ENCODE measurements at regions not wholly inside any gene's neighbourhood (a gene's known extent, or its start where the extent isn't known, plus 50 kb on each side); places are given as distances from the start of the nearest gene placed in this dataset.
A peak's percentile ranks its signal among the peaks of the same experiment; 100 is the strongest.
"Not testable (repeated sequence)": the region's sequence is repeated elsewhere in the genome, so short reads cannot be mapped to it uniquely, and the experiment has no call there.

- no peak for DNase-seq
- Histone ChIP-seq H3K27me3 (replicated peaks) (no peaks in the 10 kb centered on the region), H3K36me3 (replicated peaks) (no peaks in the 10 kb centered on the region), H3K4me3 (ENCODE audit: low read depth, low read length) (no peak overlapping the region), H3K27ac (no peak overlapping the region)
- TF ChIP-seq, protein P1, sequence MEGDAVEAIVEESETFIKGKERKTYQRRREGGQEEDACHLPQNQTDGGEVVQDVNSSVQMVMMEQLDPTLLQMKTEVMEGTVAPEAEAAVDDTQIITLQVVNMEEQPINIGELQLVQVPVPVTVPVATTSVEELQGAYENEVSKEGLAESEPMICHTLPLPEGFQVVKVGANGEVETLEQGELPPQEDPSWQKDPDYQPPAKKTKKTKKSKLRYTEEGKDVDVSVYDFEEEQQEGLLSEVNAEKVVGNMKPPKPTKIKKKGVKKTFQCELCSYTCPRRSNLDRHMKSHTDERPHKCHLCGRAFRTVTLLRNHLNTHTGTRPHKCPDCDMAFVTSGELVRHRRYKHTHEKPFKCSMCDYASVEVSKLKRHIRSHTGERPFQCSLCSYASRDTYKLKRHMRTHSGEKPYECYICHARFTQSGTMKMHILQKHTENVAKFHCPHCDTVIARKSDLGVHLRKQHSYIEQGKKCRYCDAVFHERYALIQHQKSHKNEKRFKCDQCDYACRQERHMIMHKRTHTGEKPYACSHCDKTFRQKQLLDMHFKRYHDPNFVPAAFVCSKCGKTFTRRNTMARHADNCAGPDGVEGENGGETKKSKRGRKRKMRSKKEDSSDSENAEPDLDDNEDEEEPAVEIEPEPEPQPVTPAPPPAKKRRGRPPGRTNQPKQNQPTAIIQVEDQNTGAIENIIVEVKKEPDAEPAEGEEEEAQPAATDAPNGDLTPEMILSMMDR (IDR thresholded peaks at IDR 0.05; ENCODE audit: low read depth, low read length, missing control alignments) = no peak
- in situ Hi-C loops (cut with HindIII; ENCODE audit: low pct_ligation_motif_present, low sequenced_read_pairs) = no loop called here
Measured at GRCh38 chr11:97902828-97903227, 1117.9 kb upstream of the CNTN5 start.

DNA sequence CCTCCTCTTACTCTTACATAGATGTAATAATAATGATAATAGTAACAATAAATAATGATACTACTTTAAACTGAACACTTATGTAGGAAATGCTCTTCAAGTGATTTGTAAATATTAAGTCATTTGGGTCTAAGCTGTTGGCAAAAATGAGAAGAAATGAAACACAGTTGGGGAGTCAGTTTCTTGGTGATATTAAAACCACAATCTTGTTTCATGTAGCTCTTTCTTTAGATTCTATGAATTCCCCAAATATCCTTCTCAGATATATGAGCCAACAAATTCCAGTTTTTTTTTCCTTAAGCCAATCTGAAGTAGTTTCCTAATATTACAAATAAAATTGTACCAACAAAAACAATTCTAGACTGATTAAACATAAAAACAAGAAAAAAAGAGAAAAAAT, 1115.6 kb upstream of the CNTN5 start:
- in situ Hi-C loops (cut with HindIII; ENCODE audit: low pct_ligation_motif_present, low sequenced_read_pairs) = no loop called here
- no peak for DNase-seq
- Histone ChIP-seq H3K27me3 (replicated peaks) (no peaks in the 10 kb centered on the region), H3K27ac (no peak overlapping the region), H3K4me3 (ENCODE audit: low read depth, low read length) (no peak overlapping the region), H3K36me3 (replicated peaks) (no peaks in the 10 kb centered on the region)
- TF ChIP-seq, protein P1 (IDR thresholded peaks at IDR 0.05; ENCODE audit: low read depth, low read length, missing control alignments) = no peak

GRCh38 chr11:97905671-97906070, 1115.1 kb upstream of the CNTN5 start:
- TF ChIP-seq, protein P1 (IDR thresholded peaks at IDR 0.05; ENCODE audit: low read depth, low read length, missing control alignments) = no peak
- no peak overlapping the region for H3K4me3 ChIP-seq (ENCODE audit: low read depth, low read length)
- in situ Hi-C loops (cut with HindIII; ENCODE audit: low pct_ligation_motif_present, low sequenced_read_pairs) = no loop called here
- no peak for DNase-seq
- no peaks in the 10 kb centered on the region for H3K36me3 ChIP-seq (replicated peaks)
- H3K27ac ChIP-seq = no peak overlapping the region
- no peaks in the 10 kb centered on the region for H3K27me3 ChIP-seq (replicated peaks)

DNA sequence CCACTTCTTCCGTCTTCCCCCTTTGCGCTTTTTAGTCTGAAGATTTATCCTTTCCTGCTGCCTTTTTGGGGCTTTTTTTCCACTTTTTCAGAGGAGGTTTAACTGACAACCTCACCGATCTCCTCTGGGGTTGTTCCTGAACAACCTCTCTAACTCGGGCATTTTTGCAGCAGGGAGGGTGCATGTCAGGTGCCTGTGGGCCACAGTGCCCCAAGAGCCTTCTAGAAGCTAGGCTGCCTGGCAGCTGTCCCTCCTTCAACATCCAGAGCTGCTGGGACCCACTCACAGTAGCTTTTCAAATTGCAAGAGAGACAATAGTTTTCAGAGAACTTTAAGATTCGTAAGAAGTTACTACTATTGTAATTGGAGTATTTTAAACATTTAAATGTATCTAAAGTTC, 1112.4 kb upstream of the CNTN5 start:
- Histone ChIP-seq H3K4me3 (ENCODE audit: low read depth, low read length) (no peak overlapping the region), H3K27ac (no peak overlapping the region), H3K27me3 (replicated peaks) (no peaks in the 10 kb centered on the region), H3K36me3 (replicated peaks) (no peaks in the 10 kb centered on the region)
- no peak for DNase-seq
- in situ Hi-C loops (cut with HindIII; ENCODE audit: low pct_ligation_motif_present, low sequenced_read_pairs) = no loop called here
- TF ChIP-seq, protein P1 (IDR thresholded peaks at IDR 0.05; ENCODE audit: low read depth, low read length, missing control alignments) = no peak

- TF ChIP-seq, protein P1 (IDR thresholded peaks at IDR 0.05; ENCODE audit: low read depth, low read length, missing control alignments) = no peak
- Histone ChIP-seq H3K4me3 (ENCODE audit: low read depth, low read length) (no peak overlapping the region), H3K27me3 (replicated peaks) (no peaks in the 10 kb centered on the region), H3K36me3 (replicated peaks) (no peaks in the 10 kb centered on the region), H3K27ac (no peak overlapping the region)
- in situ Hi-C loops (cut with HindIII; ENCODE audit: low pct_ligation_motif_present, low sequenced_read_pairs) = no loop called here
- peak; percentile 43 for DNase-seq
Measured at GRCh38 chr11:97909614-97910399, 1110.9 kb upstream of the CNTN5 start.

DNA sequence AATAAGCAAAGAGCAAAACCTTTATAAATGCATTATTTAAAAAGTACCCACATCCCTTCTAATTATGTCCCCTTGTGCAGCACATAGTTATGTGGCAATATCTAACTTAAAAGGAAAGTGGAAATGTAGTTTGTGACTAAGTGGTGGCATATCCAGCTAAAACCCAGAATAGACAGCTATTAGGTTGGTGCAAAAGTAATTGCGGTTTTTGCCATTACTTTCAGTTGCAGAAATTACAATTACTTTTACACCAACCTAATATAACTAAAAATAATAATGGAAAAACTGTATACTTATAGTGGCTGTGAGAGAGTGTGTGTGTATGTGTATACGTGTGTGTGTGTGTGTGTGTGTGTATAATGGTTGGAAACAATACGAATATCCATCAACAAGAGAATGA, 1108.1 kb upstream of the CNTN5 start:
- in situ Hi-C loops (cut with HindIII; ENCODE audit: low pct_ligation_motif_present, low sequenced_read_pairs) = no loop called here
- TF ChIP-seq, protein P1 (IDR thresholded peaks at IDR 0.05; ENCODE audit: low read depth, low read length, missing control alignments) = no peak
- no peak overlapping the region for H3K27ac ChIP-seq
- H3K4me3 ChIP-seq (ENCODE audit: low read depth, low read length) = no peak overlapping the region
- no peak for DNase-seq
- no peaks in the 10 kb centered on the region for H3K27me3 ChIP-seq (replicated peaks)
- no peaks in the 10 kb centered on the region for H3K36me3 ChIP-seq (replicated peaks)

DNA sequence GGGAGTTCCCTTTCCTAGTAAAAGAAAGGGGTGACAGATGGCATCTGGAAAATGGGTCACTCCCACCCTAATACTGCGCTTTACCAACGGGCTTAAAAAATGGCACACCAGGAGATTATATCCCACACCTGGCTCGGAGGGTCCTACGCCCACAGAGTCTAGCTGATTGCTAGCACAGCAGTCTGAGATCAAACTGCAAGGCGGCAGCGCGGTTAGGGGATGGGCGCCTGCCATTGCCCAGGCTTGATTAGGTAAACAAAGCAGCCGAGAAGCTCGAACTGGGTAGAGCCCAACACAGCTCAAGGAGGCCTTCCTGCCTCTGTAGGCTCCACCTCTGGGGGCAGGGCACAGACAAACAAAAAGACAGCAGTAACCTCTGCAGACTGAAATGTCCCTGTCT, 1097.8 kb upstream of the CNTN5 start:
- in situ Hi-C loops (cut with HindIII; ENCODE audit: low pct_ligation_motif_present, low sequenced_read_pairs); H3K36me3 ChIP-seq (replicated peaks); DNase-seq; H3K27ac ChIP-seq; H3K27me3 ChIP-seq (replicated peaks); H3K4me3 ChIP-seq (ENCODE audit: low read depth, low read length): not testable (repeated sequence)

Data from brain microvascular endothelial cell (primary cell).